H9 (cell line): ENCODE measurements at regions not wholly inside any gene's neighbourhood (a gene's known extent, or its start where the extent isn't known, plus 50 kb on each side); places are given as distances from the start of the nearest gene placed in this dataset.

ENCODE experiments used
- DNase-seq: peaks from one replicate; pipeline ENCODE4 v3.0.0-alpha.2; 2017
- H2AFZ ChIP-seq: one replicate; pipeline ENCODE4 v1.6.1; 2013; ENCODE audit warnings: mild to moderate bottlenecking, low read length, control low read depth, moderate library complexity
- H2AK5ac ChIP-seq: 2 replicates; pipeline ENCODE4 v1.6.1; 2013; ENCODE audit warnings: low read length, control low read depth, mixed read lengths; ENCODE audit not compliant: insufficient read length
- H2BK120ac ChIP-seq: one replicate; pipeline ENCODE4 v1.6.1; 2013; ENCODE audit warnings: low read depth, mild to moderate bottlenecking, low read length, control low read depth, inconsistent platforms; ENCODE audit not compliant: poor library complexity, severe bottlenecking
- H2BK12ac ChIP-seq: 2 replicates; pipeline ENCODE4 v1.6.1; 2013; ENCODE audit warnings: low read length, control low read depth, mixed read lengths, low read depth; ENCODE audit not compliant: insufficient read length
- H2BK15ac ChIP-seq: 2 replicates; pipeline ENCODE4 v1.6.1; 2013; ENCODE audit warnings: low read depth, low read length, control low read depth
- H2BK20ac ChIP-seq: one replicate; pipeline ENCODE4 v1.6.1; 2013; ENCODE audit warnings: low read depth, mild to moderate bottlenecking, low read length, control low read depth, inconsistent platforms; ENCODE audit not compliant: poor library complexity, severe bottlenecking
- H2BK5ac ChIP-seq: 2 replicates; pipeline ENCODE4 v1.6.1; 2013; ENCODE audit warnings: low read length, control low read depth, mixed read lengths; ENCODE audit not compliant: insufficient read length
- H3K14ac ChIP-seq: 2 replicates; pipeline ENCODE4 v1.6.1; 2013; ENCODE audit warnings: low read length, control low read depth; ENCODE audit not compliant: insufficient read depth
- H3K18ac ChIP-seq: 2 replicates; pipeline ENCODE4 v1.6.1; 2013; ENCODE audit warnings: low read depth, mild to moderate bottlenecking, mixed read lengths, low read length, control low read depth; ENCODE audit not compliant: insufficient read length
- H3K23ac ChIP-seq: 2 replicates; pipeline ENCODE4 v1.6.1; 2013; ENCODE audit warnings: low read length, control low read depth, mixed read lengths, low read depth; ENCODE audit not compliant: insufficient read length
- H3K23me2 ChIP-seq: 2 replicates; pipeline ENCODE4 v1.6.1; 2013; ENCODE audit warnings: low read depth, mild to moderate bottlenecking, mixed read lengths, low read length, control low read depth; ENCODE audit not compliant: insufficient read length, poor library complexity, severe bottlenecking
- H3K27ac ChIP-seq: 2 replicates; pipeline ENCODE4 v1.5.1; 2013; ENCODE audit warnings: low read length, control low read depth, mixed read lengths, low read depth; ENCODE audit not compliant: insufficient read length
- H3K27me3 ChIP-seq: 2 replicates; pipeline ENCODE4 v1.6.1; 2013; ENCODE audit warnings: low read length, control low read depth, inconsistent platforms; ENCODE audit not compliant: insufficient read depth
- H3K4ac ChIP-seq: 2 replicates; pipeline ENCODE4 v1.6.1; 2013; ENCODE audit warnings: low read depth, mild to moderate bottlenecking, control low read depth, inconsistent platforms, low read length, moderate library complexity
- H3K4me1 ChIP-seq: 2 replicates; pipeline ENCODE4 v1.6.1; 2013; ENCODE audit warnings: low read length, control low read depth, inconsistent platforms; ENCODE audit not compliant: insufficient read depth
- H3K4me2 ChIP-seq: 2 replicates; pipeline ENCODE4 v1.6.1; 2013; ENCODE audit warnings: low read length, control low read depth, mixed read lengths; ENCODE audit not compliant: insufficient read length, insufficient read depth
- H3K56ac ChIP-seq: 2 replicates; pipeline ENCODE4 v1.6.1; 2013; ENCODE audit warnings: low read depth, mild to moderate bottlenecking, mixed read lengths, low read length, control low read depth; ENCODE audit not compliant: insufficient read length
- H3K79me1 ChIP-seq: 2 replicates; pipeline ENCODE4 v1.6.1; 2013; ENCODE audit warnings: low read depth, mild to moderate bottlenecking, moderate library complexity, low read length, control low read depth, inconsistent platforms; ENCODE audit not compliant: insufficient read depth, poor library complexity, severe bottlenecking
- H3K79me2 ChIP-seq: 2 replicates; pipeline ENCODE4 v1.6.1; 2013; ENCODE audit warnings: low read length, control low read depth, inconsistent platforms; ENCODE audit not compliant: insufficient read depth
- H3K9ac ChIP-seq: 2 replicates; pipeline ENCODE4 v1.6.1; 2013; ENCODE audit warnings: low read length, control low read depth, mixed read lengths; ENCODE audit not compliant: insufficient read length; ENCODE audit errors: extremely low read depth
- H3K9me3 ChIP-seq: one replicate; pipeline ENCODE4 v1.6.1; 2013; ENCODE audit warnings: low read depth, low read length, inconsistent platforms; ENCODE audit not compliant: control insufficient read depth
- H3T11ph ChIP-seq: one replicate; pipeline ENCODE4 v1.6.1; 2013; ENCODE audit warnings: mild to moderate bottlenecking, low read length, control low read depth, inconsistent platforms
- H4K20me1 ChIP-seq: one replicate; pipeline ENCODE4 v1.6.1; 2013; ENCODE audit not compliant: control insufficient read depth, insufficient read length, insufficient read depth
- H4K5ac ChIP-seq: 2 replicates; pipeline ENCODE4 v1.6.1; 2013; ENCODE audit warnings: low read depth, mild to moderate bottlenecking, mixed read lengths, low read length, control low read depth; ENCODE audit not compliant: insufficient read length
- H4K8ac ChIP-seq: replicated peaks from 2 replicates; pipeline ENCODE4 v1.6.1; 2013; ENCODE audit warnings: low read length, control low read depth, mixed read lengths, low read depth; ENCODE audit not compliant: insufficient read length
- H4K91ac ChIP-seq: 2 replicates; pipeline ENCODE4 v1.6.1; 2013; ENCODE audit warnings: low read depth, mild to moderate bottlenecking, moderate library complexity, mixed read lengths, low read length, control low read depth; ENCODE audit not compliant: insufficient read length
- H3K27ac Mint-ChIP-seq, 3 experiments: 2 replicates in 2 of 3; 3 replicates in 1 of 3; pipeline ENCODE4 v1.8.0; 2020 to 2021; ENCODE audit warnings: mixed read lengths in 3 of 3, mild to moderate bottlenecking in 1 of 3, moderate library complexity in 1 of 3
- H3K27me3 Mint-ChIP-seq: 2 replicates; pipeline ENCODE4 v1.8.0; 2021; ENCODE audit warnings: low read depth, mild to moderate bottlenecking, moderate library complexity, mixed read lengths
- H3K36me3 Mint-ChIP-seq, 3 experiments: 2 replicates in 2 of 3; 3 replicates in 1 of 3; pipeline ENCODE4 v1.8.0; 2020 to 2021; ENCODE audit warnings: low read depth in 3 of 3, mixed read lengths in 3 of 3; ENCODE audit not compliant: insufficient read depth in 1 of 3
- H3K4me1 Mint-ChIP-seq, 2 experiments: 2 replicates each; pipeline ENCODE4 v1.8.0; 2020; ENCODE audit warnings: mixed read lengths in 2 of 2
- H3K4me3 Mint-ChIP-seq, 2 experiments: 2 replicates in 1 of 2; 3 replicates in 1 of 2; pipeline ENCODE4 v1.8.0; 2020 to 2021; ENCODE audit warnings: mild to moderate bottlenecking in 2 of 2, mixed read lengths in 2 of 2, moderate library complexity in 1 of 2
- H3K9me3 Mint-ChIP-seq, 2 experiments: 2 replicates in 1 of 2; 3 replicates in 1 of 2; pipeline ENCODE4 v1.8.0; 2020; ENCODE audit warnings: mild to moderate bottlenecking in 2 of 2, mixed read lengths in 2 of 2, moderate library complexity in 1 of 2
- WGBS: extraction: QIAGEN DNeasy Blood & Tissue Kit; methylation state at CpG from one replicate; pipeline ENCODE4 v1.1.7; 2013; ENCODE audit warnings: missing lambda C conversion rate, low lambda C conversion rate, mixed read lengths; ENCODE audit not compliant: insufficient read length; ENCODE audit errors: extremely low coverage; 5-methylcytosine and 5-hydroxymethylcytosine counted together
- TF ChIP-seq, protein P1 (sequence below): fragments of 200-600 bp; sonication (generic); conservative IDR thresholded peaks from 3 replicates; pipeline ENCODE4 v1.8.0; 2021; ENCODE audit warnings: antibody characterized with exemption, mild to moderate bottlenecking

DNA sequence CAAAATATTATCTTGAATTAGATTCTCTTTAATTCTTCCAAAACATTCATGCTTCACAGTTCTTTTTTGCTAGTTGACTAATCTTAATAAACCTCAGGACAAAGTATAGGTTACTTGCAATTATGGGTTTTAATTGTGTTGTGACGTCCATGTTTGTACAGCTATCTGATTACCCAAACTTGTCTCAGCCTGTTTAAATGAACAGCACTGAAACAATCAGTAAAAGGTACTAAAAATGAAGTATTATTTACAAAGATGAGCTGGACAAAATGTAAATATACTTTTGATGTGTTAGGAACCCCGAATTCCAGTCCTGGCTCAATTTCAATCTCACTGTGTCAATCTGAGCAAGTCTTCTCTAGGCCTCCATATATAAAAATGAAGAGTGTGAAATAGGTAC is 57.4 kb upstream of the SLC6A14 start:
- H3K9me3 ChIP-seq: no peaks in the 10 kb centered on the region
- H2BK20ac ChIP-seq: no peak overlapping the region
- no peak overlapping the region for H4K91ac ChIP-seq
- no peak overlapping the region for H4K8ac ChIP-seq
- no peak overlapping the region for H3K4ac ChIP-seq
- H2AFZ ChIP-seq: no peak overlapping the region
- H4K5ac ChIP-seq: no peak overlapping the region
- H3K4me1 ChIP-seq: peaks cover 2% of the 10 kb centered on the region; the same call in 1 of the 2 replicates
- DNase-seq: no peak
- H3K4me2 ChIP-seq: no peak overlapping the region
- H3K79me1 ChIP-seq: no peaks in the 10 kb centered on the region
- H3K36me3 Mint-ChIP-seq: no peaks in the 10 kb centered on the region
- no peaks in the 10 kb centered on the region for H4K20me1 ChIP-seq
- H3T11ph ChIP-seq: no peak overlapping the region
- no peak overlapping the region for H3K56ac ChIP-seq
- H3K4me3 Mint-ChIP-seq: no peak overlapping the region
- H2BK5ac ChIP-seq: no peak overlapping the region
- no peak overlapping the region for H2BK15ac ChIP-seq
- no peaks in the 10 kb centered on the region for H3K27me3 ChIP-seq
- H3K18ac ChIP-seq: no peak overlapping the region
- no peak overlapping the region for H3K9ac ChIP-seq
- no peak overlapping the region for H3K27ac Mint-ChIP-seq
- no peaks in the 10 kb centered on the region for H3K79me2 ChIP-seq
- H3K27me3 Mint-ChIP-seq: no peaks in the 10 kb centered on the region; the same call in 1 of the 2 replicates
- H3K23ac ChIP-seq: no peak overlapping the region
- H3K27ac ChIP-seq: no peak overlapping the region
- H3K9me3 Mint-ChIP-seq: no peaks in the 10 kb centered on the region
- H3K14ac ChIP-seq: no peak overlapping the region
- H2AK5ac ChIP-seq: no peak overlapping the region
- no peaks in the 10 kb centered on the region for H3K23me2 ChIP-seq
- TF ChIP-seq, protein P1, sequence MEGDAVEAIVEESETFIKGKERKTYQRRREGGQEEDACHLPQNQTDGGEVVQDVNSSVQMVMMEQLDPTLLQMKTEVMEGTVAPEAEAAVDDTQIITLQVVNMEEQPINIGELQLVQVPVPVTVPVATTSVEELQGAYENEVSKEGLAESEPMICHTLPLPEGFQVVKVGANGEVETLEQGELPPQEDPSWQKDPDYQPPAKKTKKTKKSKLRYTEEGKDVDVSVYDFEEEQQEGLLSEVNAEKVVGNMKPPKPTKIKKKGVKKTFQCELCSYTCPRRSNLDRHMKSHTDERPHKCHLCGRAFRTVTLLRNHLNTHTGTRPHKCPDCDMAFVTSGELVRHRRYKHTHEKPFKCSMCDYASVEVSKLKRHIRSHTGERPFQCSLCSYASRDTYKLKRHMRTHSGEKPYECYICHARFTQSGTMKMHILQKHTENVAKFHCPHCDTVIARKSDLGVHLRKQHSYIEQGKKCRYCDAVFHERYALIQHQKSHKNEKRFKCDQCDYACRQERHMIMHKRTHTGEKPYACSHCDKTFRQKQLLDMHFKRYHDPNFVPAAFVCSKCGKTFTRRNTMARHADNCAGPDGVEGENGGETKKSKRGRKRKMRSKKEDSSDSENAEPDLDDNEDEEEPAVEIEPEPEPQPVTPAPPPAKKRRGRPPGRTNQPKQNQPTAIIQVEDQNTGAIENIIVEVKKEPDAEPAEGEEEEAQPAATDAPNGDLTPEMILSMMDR: no peak
- H3K4me1 Mint-ChIP-seq: peaks cover 16 to 23% of the 10 kb centered on the region in 2 experiments
- WGBS: no CpG with 5 or more reads among the region's 2 CpGs
- H2BK12ac ChIP-seq: no peak overlapping the region
- no peak overlapping the region for H2BK120ac ChIP-seq
